HEK293 (cell line): ENCODE measurements at regions not wholly inside any gene's neighbourhood (a gene's known extent, or its start where the extent isn't known, plus 50 kb on each side); places are given as distances from the start of the nearest gene placed in this dataset.

Experiments used
- GLIS1 ChIP-seq: fragments of 450-650 bp; formaldehyde crosslinking; IDR thresholded peaks from 2 replicates; pipeline ENCODE4 v1.5.1; 2016; ENCODE audit warnings: missing biosample characterization, missing genetic modification characterization
- KLF1 ChIP-seq: fragments of 450-650 bp; formaldehyde crosslinking; IDR thresholded peaks from 2 replicates; pipeline ENCODE4 v1.5.1; 2016; ENCODE audit warnings: missing biosample characterization, missing genetic modification characterization
- KLF16 ChIP-seq: fragments of 450-650 bp; formaldehyde crosslinking; IDR thresholded peaks from 2 replicates; pipeline ENCODE4 v1.5.1; 2017; ENCODE audit warnings: missing biosample characterization, missing genetic modification characterization
- SP2 ChIP-seq: fragments of 450-650 bp; formaldehyde crosslinking; IDR thresholded peaks from 2 replicates; pipeline ENCODE4 v1.5.1; 2016; ENCODE audit warnings: missing biosample characterization, missing genetic modification characterization
- ZNF274 ChIP-seq, 2 experiments: fragments of 200-500 bp in 1 of 2; fragments of 450-650 bp in 1 of 2; sonication (Bioruptor generic) in 1 of 2; formaldehyde crosslinking in 1 of 2; IDR thresholded peaks; 2 replicates each; pipeline versions ENCODE4 v1.5.1 to v1.6.1; 2014 to 2016; ENCODE audit warnings: borderline replicate concordance in 1 of 2, inconsistent platforms in 1 of 2, low read length in 1 of 2, missing biosample characterization in 1 of 2, missing genetic modification characterization in 1 of 2
- ZNF354C ChIP-seq: fragments of 450-650 bp; formaldehyde crosslinking; IDR thresholded peaks from 2 replicates; pipeline ENCODE4 v1.5.1; 2016; ENCODE audit warnings: missing biosample characterization, missing genetic modification characterization, low read depth, borderline replicate concordance
- ZNF660 ChIP-seq: fragments of 450-650 bp; IDR thresholded peaks from 2 replicates; pipeline ENCODE4 v1.5.1; 2018; ENCODE audit warnings: missing biosample characterization, mild to moderate bottlenecking, missing genetic modification characterization
- TF ChIP-seq, protein P1 (sequence below): fragments of 450-650 bp; formaldehyde crosslinking; IDR thresholded peaks from 2 replicates; pipeline ENCODE4 v1.5.1; 2016; ENCODE audit warnings: missing biosample characterization, missing genetic modification characterization

- no peak for TF ChIP-seq GLIS1 (tag by site-specific recombination)
- no peak for TF ChIP-seq ZNF660 (tag by site-specific recombination)
- TF ChIP-seq ZNF354C, result no peak
- TF ChIP-seq SP2 (tag by site-specific recombination), result no peak
- TF ChIP-seq KLF1, result no peak
- TF ChIP-seq, protein P1, sequence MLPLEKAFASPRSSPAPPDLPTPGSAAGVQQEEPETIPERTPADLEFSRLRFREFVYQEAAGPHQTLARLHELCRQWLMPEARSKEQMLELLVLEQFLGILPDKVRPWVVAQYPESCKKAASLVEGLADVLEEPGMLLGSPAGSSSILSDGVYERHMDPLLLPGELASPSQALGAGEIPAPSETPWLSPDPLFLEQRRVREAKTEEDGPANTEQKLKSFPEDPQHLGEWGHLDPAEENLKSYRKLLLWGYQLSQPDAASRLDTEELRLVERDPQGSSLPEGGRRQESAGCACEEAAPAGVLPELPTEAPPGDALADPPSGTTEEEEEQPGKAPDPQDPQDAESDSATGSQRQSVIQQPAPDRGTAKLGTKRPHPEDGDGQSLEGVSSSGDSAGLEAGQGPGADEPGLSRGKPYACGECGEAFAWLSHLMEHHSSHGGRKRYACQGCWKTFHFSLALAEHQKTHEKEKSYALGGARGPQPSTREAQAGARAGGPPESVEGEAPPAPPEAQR, result no peak
- no peak for TF ChIP-seq KLF16 (tag by site-specific recombination)
- no peak for TF ChIP-seq ZNF274 (IDR thresholded peaks at IDR 0.05; ENCODE audit: low read length)
- TF ChIP-seq ZNF274 (tag by site-specific recombination; IDR thresholded peaks at IDR 0.05; ENCODE audit: borderline replicate concordance), result no peak
These were observed 261.9 kb upstream of the SALL3 start for GRCh38 chr18:78717766-78718150.
